Retina (tissue), 1 donor: ENCODE measurements at regions not wholly inside any gene's neighbourhood (a gene's known extent, or its start where the extent isn't known, plus 50 kb on each side); places are given as distances from the start of the nearest gene placed in this dataset.

Source experiments
- DNase-seq: peaks from one replicate; pipeline ENCODE4 v3.0.0-alpha.2; 2016

DNA sequence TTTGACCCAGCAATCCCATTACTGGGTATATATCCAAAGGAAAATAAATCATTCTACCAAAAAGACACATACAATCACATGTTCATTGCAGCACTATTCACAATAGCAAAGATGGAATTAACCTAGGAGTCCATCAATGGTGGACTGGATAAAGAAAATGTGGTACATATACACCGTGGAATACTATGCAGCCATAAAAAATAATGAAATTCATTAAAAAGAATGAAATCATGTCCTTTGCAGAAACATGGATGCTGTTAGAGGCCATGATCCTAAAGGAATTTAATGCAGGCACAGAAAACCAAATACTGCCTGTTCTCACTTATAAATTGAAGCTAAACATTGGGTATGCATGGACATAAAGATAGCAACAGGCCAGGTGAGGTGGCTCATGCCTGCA is 61.9 kb upstream of the BMP6 start:
- DNase-seq = no peak

DNA sequence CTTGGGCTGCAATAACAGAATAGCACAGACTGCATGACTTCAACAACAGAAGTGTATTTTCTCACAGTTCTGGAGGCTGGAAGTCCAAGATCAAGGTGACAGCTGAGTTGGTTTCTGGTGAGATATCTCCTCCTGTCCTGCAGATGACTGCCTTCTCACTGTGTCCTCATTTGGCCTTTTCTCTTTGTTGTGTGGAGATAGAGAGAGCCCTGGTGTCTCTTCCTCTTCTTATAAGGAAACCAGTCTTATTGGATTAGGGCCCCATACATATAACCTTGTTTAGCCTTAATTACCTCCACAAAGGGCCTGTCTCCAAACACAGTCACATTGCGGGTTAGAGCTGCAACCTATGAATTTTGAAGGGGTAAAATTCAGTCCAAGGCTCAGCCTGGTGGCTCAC is 57.0 kb upstream of the BMP6 start:
- no peak for DNase-seq

DNA sequence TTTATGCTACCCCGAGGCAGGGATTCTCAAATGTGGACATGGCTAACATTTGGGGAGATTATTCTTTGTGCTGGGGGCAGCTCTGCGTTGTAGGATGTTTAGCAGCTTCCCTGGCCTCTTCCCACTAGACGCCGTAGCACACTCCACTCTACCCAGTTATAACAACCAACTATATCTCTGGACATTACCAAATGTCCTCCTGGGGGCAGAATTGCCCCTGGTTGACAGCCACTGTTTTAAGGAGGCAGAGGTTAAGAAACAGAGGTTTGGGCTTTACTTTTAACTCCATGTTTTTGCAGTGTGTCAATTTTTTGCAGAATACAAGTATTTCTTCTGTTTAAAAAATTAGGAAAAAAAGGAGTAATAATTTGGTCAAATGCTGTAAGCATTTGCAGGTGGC is 56.2 kb upstream of the BMP6 start:
- DNase-seq = no peak

- no peak for DNase-seq
Observed at GRCh38 chr6:7671076-7671475, 54.8 kb upstream of the BMP6 start.

GRCh38 chr6:7671581-7671980 is 54.3 kb upstream of the BMP6 start:
- no peak for DNase-seq

GRCh38 chr6:7672066-7673062 is 53.5 kb upstream of the BMP6 start:
- DNase-seq = peak; percentile 47

DNA sequence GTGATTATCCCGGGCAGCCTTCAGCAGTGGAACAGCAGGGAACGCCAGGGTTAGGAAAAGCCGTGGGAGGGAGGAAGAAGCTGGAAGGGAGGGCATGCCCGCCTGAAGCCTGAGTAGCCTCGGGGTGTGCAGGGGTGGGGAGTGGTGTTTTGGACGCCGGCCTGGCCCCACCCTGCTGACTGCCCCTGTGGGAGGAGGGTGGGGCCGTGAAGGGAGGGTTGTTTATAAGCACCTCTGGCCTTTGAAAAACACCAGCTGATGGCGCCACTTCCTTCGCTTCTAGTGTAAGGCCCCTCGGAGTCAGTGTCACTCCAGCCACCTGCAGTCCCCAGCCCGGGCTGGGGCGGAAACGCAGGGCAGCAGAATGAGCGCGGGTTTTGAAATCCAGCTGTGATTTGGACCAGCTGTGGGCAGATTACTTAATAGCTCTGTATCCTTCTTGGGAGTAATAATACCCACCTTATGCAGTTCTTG is 52.8 kb upstream of the BMP6 start:
- peak; percentile 49 for DNase-seq

GRCh38 chr6:7674291-7674690 is 51.6 kb upstream of the BMP6 start:
- DNase-seq = no peak

DNA sequence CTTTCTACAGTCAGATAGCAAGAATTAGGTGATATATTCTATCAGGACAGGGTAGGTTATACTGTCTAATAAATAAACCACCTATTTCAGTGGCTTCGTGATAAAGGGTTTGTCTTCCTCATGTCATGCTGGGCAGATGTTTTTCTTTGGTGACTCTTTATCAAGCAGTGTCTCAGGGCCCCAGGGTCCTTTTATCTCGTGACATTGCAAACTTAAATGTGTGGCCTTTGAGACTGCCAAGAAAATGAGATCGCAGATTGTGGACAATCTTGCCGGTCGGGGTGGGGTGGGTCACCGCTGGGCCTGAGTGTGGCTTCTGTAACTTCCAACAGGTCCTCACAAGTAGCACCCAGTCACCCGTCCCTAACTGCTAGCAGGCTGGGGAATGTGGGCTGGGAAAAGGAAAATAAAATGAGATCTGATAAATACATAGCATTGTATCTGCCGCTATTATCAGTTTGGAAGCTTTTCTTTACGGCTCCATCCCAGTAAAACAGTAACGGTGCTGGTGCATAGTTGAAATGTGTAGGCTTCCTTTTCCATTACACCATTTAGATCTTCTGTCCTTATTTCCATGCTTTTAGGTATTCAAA is 50.5 kb upstream of the BMP6 start:
- no peak for DNase-seq
